ENCODE measurements at regions not wholly inside any gene's neighbourhood (a gene's known extent, or its start where the extent isn't known, plus 50 kb on each side); places are given as distances from the start of the nearest gene placed in this dataset.
"Not testable (repeated sequence)": the region's sequence is repeated elsewhere in the genome, so short reads cannot be mapped to it uniquely, and the experiment has no call there.

DNA sequence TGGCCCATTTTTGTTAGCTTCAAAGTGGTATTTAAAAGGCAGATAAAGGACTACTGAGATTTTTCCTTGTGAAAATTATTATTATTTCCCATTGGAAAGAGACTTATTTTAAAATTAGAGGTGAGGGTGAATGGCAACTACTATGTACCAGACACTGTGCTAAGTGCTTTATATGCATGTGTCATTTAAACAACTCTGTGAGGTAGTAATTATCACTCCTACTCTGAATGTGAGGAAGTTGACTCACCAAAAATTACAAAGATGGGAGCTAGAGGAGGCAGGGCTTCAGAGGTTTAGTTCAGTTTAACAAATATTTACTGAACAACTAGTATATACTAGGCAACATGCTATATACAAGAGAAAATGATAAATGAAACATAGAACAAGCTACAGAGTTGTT lies 78.2 kb downstream of the MSL3 start:
- peak in 1 of 3 experiments; percentile 19 for DNase-seq

GRCh38 chrX:11837437-11837836 lies 79.4 kb downstream of the MSL3 start:
- DNase-seq = no peak

- DNase-seq = no peak
Observed at GRCh38 chrX:11864171-11864570, 106.1 kb downstream of the MSL3 start.

- DNase-seq = no peak
Observed at GRCh38 chrX:11867610-11868345, 109.7 kb downstream of the MSL3 start.

DNA sequence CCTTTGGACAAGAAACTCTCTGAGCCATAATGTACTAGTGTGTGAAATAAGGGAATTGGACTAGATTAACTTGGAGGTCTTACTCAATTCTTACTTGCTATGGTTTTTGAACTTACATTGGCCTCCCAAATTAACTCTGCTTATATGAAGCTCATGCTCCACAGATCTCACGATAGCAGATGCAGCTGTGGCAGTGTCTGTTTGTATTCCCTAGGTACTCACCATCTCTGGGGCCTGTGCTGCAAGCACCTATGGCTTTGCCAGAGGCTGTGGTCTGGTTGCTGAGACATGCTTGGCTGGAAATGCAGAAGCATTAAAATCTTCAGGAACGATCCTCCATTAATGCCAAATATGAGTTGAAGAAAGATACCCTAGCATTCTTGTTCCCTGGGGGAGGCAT lies 112.8 kb downstream of the MSL3 start:
- no peak for DNase-seq

GRCh38 chrX:11881485-11882170 lies 123.6 kb downstream of the MSL3 start:
- DNase-seq = no peak

DNA sequence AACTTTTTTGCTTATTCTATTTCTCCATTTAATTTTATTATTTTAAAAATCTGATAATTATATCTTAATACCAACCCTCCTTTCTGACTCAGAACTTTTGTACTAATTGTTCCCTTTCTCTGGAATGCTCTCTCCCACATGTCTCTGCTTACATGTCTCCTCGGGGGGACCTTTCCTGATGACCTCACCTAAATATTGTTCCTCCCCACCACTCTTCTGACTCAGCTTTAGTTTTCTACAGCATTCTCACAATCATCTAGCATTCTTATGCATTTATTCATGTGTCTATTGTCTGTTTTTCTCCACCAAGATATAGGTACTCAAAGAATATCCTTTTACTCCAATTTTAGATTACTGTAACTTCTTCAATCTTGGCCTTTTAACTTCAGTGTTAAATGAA lies 128.7 kb downstream of the MSL3 start:
- no peak for DNase-seq

DNA sequence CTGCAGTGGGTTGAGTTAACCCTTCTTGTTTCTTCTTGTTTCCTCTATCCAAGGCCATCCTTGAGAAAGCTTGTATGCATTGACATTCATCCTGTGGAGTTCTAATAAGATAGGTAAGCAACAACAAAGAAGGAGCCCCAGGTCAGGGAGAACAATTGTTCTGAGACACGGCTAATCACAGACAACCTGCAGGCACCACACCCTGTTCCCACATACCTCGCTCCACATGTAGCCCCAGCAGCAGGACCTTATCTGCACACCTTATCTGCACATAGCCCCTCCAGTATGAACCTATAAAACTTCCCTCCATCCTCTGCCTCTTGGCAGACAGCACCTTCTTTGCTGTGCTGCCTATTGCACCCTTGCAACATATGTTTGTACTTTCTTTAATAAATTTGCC lies 129.1 kb downstream of the MSL3 start:
- DNase-seq = peak in 1 of 3 experiments; percentile 56

DNA sequence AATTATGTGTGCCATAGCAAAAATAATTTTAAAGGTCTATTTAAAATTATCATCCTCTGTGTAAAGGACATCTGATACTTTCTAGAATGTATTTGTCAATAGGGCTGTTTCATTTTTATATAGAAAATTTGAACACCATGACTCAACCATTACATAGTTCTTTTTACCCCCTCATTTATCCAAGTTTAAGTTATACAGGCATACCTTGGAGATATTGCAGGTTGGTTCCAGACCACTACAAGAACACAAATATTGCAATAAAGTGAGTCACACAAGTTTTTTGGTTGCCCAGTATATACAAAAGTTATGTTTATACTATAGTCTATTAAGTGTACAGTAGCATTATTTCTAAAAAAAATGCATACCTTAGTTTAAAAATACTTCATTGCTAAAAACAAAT lies 130.4 kb downstream of the MSL3 start:
- DNase-seq = no peak

DNA sequence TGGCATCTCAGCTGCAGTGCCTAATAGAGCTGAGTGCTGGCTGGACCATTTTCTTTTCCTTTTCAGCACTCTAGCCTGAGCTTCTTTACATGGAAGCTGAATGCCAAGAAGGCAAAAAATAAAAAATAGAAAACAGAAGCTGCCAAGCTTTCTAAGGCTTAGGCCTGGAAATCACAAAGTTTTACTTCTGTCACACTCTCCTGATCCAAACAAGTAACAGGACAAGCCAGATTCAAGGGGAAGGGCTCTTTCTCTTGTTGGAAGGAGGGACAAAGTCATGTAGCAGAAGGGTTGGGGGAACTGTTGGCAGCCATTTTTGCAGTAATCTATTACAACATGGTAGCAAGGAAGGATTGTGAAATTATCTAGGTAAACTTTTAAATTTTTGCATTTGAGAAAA lies 131.8 kb downstream of the MSL3 start:
- DNase-seq = no peak

DNA sequence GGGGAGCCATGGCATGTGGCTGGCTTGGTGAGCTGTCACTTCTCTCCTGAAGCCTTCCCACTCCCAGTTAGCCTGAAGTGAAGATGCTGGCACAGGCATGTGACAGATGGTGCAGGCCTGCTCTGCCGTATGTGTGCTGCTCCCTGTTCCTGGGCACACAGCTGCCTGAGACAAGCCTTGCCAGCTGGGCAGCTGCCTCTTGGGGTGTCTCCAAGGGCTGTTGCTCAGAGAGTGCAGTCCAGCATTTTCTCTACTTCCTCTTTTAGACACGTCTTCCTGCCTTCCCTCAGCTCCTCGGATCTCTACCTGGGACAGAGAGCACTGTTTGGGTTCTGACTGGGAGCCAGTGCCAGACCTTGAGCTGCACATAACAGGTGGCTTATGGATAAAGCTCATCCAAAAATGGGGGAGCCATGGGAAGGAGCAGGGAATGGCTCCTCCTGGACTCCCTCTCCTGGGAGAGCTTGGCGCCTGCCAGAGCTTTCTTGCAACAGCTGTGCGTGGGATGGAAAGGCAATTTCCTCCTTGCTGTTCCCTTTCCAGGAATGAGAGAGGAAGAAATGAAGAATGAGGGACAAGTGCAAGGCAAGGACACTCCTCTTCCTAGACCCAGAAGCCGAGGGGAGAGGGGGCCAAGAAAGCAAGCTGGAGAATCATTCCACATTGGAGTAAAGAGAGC lies 132.9 kb downstream of the MSL3 start:
- DNase-seq = no peak

- no peak for DNase-seq
Observed at GRCh38 chrX:11893933-11894710, 136.1 kb downstream of the MSL3 start.

- DNase-seq = no peak
Observed at GRCh38 chrX:11899091-11899490, 141.1 kb downstream of the MSL3 start.

DNA sequence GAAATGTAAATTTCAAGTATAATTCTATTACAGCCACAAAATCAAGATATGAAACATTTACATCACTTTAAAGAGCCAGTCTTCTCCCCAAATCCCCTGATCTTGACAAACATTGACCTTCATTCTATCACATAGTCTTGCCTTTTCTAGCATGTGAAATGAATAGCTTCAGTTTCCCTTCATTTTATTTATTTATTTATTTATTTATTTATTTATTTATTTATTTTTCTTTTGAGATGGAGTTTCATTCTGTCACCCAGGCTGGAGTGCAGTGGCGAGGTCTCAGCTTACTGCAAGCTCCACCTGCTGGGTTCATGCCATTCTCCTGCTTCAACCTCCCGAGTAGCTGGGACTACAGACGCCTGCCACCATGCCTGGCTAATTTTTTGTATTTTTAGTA lies 147.9 kb downstream of the MSL3 start:
- DNase-seq = not testable (repeated sequence)

DNA sequence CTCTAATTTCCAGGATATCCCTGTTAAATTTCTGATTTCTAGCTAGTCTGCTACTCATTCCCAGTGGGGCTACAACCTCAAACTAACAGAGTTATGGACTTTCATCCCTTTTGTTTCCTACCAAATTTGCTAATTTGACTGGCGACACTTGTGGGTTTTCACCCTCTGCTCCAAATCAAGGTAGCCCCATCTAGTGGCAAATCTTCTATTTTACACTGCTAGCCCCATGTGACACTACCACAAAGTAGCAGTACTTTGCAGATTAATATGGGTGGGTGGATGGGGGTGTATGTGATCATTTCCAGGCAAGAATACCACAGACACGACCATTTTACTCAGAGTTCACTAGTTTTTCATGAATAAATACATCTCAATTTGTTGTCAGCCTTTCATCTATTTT lies 150.3 kb downstream of the MSL3 start:
- DNase-seq = peak in 2 of 3 experiments; percentile 20 to 58

DNA sequence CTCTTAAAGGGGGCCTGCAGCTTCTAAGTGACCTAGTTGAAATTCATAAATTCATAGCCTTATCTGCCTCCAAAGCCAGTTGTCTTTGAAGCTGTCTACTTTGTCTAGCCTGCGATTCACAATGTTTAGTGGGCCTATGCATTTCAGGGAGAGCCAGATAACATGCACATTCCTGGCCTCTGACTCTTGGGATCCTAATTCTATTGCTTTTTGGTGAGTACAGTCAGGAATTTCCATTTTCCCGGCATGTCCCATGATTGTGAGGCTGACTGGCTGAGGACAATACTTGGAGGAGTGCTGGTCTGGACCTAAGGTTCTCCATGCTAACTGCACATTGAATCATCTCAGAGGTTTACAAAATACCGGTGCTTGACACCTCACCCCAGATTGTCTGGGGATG lies 155.0 kb downstream of the MSL3 start:
- no peak for DNase-seq

- peak in 1 of 3 experiments; percentile 38 for DNase-seq
Observed at GRCh38 chrX:11929476-11929875, 171.4 kb downstream of the MSL3 start.

- no peak for DNase-seq
Observed at GRCh38 chrX:11932423-11932822, 174.4 kb downstream of the MSL3 start.

GRCh38 chrX:11934089-11934488 lies 176.1 kb downstream of the MSL3 start:
- DNase-seq = peak in 1 of 3 experiments; percentile 35

GRCh38 chrX:11941571-11941970 lies 183.5 kb downstream of the MSL3 start:
- no peak for DNase-seq

- peak in 2 of 3 experiments; percentile 45 to 62 for DNase-seq
Observed at GRCh38 chrX:11944501-11944900, 186.5 kb downstream of the MSL3 start.

DNA sequence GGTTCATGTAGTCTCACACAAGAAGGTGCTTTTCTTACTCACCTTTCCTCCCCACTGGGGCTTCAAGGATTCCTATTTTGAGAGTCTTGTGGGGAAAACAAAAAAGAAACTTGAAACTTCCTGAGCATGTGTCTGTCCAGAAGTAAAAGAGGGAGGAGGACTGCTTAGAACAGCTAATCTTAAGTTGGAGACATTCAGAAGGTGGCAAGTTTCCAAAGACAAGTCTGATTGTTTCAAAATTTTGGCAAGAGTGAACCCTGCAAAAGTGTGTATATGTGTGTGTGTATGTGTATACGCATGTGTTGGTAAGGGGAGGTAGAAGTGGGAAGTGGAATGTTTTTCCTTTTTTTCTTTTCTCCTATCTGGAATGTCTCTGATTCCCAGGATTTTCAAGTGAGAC lies 189.0 kb upstream of the FRMPD4 start:
- DNase-seq = no peak

DNA sequence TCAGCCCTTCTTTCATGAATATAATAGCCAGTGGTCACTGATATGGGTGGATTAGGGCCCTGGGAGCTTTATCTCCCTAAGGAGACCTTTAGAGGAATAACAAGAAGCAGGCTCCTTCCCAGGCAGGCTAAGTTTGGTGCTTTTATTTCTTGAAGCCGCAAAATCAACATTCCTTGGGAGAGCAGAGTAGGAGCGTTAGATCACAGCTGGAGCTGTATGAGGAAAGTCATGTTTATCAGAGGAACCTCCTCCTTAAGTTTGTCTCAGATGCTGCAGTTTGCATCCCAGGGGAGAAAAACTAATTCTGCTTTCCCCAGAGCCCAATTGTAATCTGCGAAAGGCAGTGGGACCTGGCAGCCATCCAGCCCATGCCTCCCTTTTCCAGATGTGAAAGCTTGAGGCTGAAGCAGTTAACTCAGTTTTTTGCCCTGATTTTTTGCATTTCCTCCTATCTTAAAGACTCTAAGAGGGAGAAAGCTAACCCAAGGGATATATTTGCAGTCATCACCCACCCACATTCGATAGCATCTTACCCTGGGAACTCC lies 186.0 kb upstream of the FRMPD4 start:
- no peak for DNase-seq
